B cell (primary cell): ENCODE measurements at regions not wholly inside any gene's neighbourhood (a gene's known extent, or its start where the extent isn't known, plus 50 kb on each side); places are given as distances from the start of the nearest gene placed in this dataset.

Experiments
- EZH2 ChIP-seq: IDR thresholded peaks from 2 replicates; pipeline ENCODE4 v1.6.1; 2012; ENCODE audit warnings: borderline replicate concordance, low read depth, mild to moderate bottlenecking, moderate library complexity, low read length; ENCODE audit not compliant: insufficient read depth, poor library complexity, severe bottlenecking
- TF ChIP-seq, protein P1 (sequence below): fragments of 200-600 bp; IDR thresholded peaks from one replicate; pipeline ENCODE4 v1.8.0; 2022; ENCODE audit warnings: antibody characterized with exemption, mild to moderate bottlenecking

DNA sequence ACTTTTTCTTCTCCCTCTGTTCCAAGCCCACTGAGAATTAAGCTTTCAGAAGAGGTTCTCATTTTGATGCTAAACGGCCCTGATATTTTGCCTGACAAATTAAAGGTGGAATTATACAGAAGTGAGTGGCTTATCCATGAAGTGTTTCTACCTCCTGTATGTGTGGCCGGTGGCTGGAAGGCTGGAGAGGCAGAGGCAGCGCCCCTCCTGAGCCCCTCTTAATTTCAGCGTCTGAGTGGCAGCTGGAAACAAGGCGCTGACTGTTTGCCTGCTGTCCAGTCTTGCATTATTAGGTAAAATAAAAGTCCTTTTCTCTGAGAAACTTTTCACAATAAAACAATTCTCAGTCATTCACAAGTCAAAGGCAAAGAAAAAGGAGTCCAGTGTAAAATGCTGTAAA lies 685.7 kb downstream of the MCTP2 start:
- TF ChIP-seq, protein P1, sequence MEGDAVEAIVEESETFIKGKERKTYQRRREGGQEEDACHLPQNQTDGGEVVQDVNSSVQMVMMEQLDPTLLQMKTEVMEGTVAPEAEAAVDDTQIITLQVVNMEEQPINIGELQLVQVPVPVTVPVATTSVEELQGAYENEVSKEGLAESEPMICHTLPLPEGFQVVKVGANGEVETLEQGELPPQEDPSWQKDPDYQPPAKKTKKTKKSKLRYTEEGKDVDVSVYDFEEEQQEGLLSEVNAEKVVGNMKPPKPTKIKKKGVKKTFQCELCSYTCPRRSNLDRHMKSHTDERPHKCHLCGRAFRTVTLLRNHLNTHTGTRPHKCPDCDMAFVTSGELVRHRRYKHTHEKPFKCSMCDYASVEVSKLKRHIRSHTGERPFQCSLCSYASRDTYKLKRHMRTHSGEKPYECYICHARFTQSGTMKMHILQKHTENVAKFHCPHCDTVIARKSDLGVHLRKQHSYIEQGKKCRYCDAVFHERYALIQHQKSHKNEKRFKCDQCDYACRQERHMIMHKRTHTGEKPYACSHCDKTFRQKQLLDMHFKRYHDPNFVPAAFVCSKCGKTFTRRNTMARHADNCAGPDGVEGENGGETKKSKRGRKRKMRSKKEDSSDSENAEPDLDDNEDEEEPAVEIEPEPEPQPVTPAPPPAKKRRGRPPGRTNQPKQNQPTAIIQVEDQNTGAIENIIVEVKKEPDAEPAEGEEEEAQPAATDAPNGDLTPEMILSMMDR = no peak
- TF ChIP-seq EZH2 = no peak
